GM18867 (cell line): ENCODE measurements at regions not wholly inside any gene's neighbourhood (a gene's known extent, or its start where the extent isn't known, plus 50 kb on each side); places are given as distances from the start of the nearest gene placed in this dataset.
A peak's percentile ranks its signal among the peaks of the same experiment; 100 is the strongest.

Experiments used
- ATAC-seq: cut with Tn5 transposase; IDR thresholded peaks from one replicate; pipeline ENCODE4 v1.9.1; 2021; ENCODE audit warnings: mild to moderate bottlenecking, moderate library complexity; ENCODE audit not compliant: unreplicated experiment

DNA sequence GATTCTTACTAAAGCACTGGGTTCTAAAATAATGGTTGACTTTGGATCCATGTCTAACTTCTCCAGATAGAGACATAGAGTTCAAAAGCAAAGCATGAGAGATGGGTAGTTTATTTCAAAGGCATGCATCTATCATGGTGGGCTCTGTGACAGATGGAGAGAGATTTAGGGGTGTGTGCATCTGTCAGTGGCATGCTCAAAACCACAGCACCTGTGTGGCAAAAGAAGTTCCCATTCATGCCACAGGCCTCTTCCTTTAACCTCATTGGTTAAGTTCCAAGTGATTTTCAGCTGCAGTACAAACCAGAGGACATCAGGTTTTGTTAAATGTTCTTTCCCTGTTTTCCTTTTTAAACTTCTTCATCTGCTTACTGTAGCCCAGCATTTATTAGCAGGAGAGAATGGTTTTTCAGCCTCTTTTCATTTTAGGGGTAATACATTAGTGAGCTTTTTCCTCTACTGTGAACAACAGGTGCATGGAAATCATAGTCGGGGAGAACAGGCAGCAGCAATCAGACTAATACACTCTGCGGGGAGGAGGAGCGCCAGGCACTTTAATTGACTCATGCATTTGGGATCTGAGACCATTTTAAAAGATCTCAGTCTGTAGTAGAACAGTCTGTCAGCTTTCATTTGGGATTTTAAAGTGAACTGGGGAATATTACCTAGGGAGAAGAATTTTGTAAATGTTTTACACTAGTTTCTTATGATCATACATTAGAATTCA is 52.4 kb upstream of the UPP2 start:
- ATAC-seq = no peak

DNA sequence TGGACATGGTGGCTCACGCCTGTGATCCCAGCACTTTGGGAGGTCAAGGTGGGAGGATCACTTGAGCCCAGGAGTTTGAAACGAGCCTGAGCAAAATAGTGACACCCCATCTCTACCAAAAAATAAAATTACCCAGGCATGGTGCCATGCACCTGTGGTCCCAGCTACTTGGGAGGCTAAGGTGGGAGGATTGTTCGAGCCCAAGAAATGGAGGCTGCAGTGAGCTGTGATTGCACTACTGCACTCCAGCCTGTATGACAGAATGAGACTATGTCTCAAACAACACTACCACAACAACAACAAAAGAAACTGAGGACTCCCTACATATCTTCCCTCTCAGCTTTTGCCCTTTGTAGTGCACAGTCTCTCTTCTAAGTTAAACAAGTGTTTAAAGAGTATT is 53.3 kb upstream of the UPP2 start:
- ATAC-seq = no peak

DNA sequence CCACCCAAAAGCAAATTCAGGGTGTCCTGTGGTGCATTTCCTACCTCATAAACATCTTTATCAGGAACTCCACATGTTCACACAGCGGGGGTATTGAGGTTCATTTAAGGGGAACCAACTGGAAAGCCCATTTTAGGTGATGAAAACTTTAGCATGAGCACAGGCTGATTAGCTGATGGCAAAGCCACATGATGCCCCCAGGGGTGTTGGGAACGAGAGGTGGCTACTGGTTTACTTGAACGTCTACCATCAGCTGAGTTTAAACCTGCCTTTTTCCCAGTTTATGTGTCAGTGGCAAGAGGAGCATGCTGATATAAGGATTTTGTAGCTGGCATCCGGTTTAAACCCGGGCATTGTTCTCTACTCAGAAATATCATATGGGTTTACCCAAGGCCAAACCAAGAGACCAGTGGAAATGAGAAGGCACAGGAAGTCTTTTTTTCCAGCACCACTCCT is 54.5 kb upstream of the UPP2 start:
- ATAC-seq = no peak

DNA sequence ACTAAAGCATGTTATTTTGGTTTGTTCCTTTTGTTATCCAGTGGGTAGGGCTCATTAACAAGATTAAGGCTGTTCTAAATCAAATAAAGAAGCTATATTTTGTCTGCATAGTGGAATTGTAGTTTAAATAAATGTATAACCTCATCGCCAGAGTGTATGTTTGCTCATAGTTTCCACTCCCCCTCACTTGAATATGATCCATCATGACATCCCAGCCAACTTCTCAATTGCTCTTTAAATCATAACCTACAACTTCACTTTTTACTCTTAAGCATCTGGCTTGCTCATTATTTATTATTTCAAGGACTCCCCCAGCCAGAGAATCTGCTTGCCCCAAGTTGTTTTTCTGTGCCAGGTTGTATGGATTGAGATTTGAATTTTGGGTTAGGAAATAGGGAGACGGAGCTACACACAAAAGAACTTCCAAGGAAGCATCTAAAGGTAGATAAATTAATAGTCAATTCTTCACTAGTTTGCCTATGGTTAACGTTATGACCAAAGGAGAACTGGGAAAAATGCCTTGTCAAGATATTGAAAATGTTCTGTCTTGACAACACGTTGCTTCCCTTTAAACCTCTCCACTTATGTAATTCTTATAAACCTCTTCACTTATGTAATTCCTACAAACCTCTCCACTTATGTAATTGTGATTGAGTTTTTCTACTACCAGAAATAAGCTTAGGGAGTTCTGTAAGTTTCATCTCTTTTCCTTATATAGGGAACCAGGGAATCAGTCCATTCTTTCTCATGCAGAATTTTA is 55.4 kb upstream of the UPP2 start:
- ATAC-seq = no peak

DNA sequence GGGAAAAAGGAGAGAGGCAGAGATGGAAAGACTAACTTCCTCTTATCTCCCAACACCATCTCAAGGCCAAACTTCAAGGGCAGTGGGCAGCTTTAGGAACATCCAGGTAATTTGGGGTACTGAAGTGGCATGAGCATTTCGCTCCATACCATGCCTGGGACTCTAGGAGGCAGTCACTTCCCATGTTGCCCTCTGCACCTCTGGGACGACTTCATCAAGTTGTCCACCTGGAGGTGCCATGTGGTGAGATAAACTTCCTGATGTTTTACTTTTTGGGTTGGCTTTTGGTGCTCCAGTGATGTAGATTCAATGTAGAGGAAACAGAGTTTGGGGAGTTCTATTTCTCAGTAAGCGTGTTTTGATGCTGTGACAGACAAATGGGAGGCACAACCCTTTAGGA is 56.3 kb upstream of the UPP2 start:
- ATAC-seq = no peak

DNA sequence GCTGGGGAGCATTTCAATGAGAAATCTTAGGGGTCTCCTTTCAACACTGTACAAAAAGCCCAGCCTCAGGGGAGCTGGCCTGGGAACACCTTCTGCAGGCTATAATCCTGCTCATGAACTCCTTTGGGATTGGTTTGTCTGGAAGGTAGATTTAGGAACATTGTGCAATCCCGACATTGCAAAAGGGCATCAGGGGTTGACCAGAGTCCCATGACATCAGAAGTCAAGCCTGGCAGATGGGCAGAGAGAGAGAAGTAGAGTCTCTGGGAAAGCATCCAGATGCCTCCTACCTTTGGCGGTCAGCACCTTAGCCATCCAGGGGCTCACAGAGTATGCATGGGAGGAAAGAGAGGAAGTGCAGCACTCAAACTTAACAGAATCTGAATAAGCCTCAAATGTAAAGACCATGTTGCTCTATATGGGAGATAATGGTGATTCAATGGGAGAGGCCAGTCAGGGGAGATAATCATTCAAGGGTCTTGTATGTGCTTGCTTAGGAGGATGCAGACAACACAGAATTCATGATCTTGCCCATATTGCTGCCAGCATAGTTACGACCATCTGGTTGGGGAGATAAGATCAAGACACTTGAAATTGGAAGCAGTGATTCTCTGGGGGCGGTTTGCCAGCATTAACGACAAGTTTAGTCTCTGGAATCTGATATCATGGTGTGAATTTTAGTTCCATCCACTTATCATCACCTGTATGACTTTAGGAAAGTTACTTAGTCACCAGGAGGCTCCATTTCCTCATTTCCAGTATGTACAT is 58.3 kb upstream of the UPP2 start:
- ATAC-seq = no peak

DNA sequence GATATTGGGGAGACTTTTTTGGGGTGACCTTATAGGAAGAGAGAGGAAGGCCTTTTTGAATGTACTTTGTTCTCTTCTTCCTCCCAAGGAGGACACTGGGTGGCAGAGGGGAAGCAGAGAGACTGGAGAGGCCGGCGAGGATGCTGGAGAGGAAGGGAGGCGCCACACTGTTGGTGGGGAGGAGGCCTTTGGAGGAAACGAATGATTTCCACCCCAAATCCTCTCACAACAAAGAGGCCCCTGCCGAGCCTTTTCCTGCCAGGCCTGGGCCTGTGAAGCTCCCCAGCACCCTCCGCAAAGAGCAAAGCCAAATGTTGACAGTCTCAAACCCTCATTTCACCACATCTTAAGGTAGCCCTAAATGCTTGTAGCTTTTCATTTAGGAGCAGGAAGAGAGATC is 59.0 kb upstream of the UPP2 start:
- ATAC-seq = no peak

DNA sequence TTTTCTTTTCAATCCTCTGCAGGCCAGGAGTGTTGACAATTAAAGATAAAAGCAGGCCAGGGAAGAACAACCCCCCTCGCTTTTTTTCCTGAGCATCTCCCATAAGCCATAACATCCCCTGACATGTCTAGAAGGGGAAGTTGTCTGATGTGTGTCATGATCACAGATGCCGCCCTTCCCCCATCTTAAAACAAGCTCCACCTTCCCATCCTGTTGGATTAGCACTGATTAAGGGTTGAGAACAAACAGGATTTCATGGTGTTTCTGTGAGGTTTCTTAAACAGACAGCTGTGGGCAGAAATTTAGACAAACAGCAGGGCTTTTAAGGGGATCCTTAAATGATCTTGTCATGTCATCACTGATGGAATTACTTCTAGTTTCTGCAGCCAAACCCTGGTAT is 59.4 kb upstream of the UPP2 start:
- no peak for ATAC-seq

DNA sequence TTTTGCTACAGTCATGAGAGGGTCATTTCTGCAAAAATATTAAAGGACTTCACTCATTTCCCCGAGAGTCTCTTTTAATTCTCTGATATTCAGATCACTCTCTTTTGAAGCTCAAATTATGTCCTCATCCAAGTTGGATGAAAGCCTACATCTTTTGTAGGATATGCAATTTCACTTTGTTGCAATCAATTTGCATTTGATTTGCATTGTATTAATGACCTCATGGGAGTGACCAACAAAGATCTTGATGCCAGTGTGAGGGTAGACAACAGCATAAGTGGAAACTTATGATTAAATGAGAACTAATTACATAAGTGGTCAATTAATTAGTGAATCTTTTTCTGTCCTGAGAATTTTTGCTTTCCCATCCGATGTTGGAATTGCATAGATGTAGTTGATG is 60.3 kb upstream of the UPP2 start:
- ATAC-seq = no peak

DNA sequence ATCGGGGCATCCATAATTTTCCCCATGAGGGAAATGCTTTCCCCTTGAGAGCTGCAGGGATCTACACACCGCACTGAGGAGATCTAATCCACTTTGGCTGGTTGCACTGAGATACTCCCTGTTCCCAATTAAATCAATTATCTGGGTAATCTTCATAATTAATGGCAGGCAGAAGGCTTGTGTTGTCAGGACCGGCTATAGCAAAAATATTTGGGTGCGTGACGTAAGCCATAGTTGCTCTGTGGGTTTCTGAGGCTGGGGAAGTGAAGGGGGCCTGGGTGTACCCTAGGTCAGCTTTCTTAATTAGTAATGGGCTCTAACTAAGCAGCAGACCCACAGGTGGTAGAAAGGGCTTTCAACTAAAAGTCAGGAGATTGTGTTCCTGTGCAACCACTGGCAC is 62.8 kb upstream of the UPP2 start:
- ATAC-seq = no peak

DNA sequence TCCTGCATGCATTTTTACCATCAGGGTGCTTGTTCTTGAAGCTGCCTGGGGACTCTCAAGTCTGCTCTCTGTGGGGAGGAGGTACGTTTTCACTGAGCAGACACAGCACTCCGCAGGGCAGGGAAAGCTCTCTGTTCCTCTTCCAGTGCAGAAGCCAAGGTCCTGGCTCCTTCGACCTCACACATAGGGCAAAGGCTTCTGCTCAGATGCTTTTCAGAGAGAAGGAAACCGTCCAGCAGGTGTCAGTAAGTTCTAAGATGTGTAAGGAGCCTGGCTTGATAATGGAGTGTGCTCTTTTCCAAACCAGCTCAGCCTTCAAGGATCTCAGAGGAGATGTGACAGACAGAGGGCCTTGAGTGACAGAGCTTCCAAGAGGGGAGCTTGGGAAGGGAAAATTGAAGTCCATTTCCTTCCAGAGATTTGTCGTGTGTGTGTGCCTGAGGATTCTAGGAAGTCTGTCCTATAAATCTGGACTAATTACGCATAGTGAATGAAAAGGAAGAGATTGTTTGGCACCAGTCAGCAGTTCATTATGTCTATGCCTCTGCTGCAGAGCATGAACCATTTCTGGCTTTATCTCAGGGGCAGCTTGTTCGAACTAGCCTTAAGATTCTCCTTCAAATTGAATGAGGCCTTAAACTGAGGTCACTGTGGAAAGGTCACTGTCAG is 67.3 kb upstream of the UPP2 start:
- peak; percentile 87 for ATAC-seq

DNA sequence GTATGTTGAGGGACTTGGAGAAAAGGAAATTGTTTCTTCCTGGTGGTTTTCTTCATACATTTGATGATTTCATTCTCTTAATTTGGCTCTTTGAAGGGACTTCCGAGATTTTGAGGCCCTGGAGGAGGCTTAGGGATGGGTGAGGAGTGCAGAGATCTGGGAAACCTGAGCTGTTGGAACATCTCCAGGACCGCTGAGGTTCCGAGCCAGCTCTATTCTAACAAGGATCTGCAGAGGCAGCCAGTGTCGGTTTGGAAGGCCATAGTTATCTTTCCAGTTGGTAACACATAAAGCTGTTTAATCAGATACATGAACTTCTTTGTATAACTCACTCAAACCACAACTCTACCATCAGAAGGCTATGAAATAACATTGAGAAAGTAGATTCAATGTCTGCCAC is 70.3 kb upstream of the UPP2 start:
- no peak for ATAC-seq

DNA sequence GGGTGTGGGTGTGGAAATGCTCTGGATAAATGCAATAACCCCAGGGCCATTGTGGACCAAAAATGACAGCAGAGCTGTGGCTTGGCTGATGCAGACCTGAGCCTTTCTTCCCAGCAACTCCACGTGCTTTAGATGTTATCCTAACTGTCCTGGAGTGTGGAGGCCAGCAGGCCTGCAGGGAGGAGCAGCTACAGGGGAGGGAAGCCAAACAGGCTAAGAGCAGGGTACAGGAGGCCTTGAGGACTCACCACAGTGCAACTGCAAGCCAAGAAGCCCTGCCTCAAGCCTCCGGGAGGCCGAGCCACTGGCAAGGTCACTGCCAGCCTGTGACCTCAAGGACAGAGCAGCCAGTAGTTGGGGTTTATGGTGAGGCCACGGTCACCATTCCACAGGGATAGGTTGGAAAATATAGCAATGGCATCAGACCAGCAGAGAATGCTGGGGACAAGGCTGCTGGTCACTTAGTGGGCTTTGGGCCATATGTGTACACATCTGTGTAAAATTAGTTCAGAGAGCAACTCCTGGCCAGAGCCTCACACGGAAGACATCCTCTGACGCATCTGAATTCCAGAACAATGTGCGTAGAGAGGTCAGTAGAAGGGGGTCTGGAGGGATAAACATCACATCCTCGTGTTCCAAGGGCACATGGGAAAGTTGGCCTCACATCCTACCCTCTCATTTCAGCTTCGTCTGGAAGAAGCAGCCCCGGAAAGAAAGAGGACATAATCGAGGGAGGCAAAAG is 76.2 kb upstream of the UPP2 start:
- no peak for ATAC-seq

DNA sequence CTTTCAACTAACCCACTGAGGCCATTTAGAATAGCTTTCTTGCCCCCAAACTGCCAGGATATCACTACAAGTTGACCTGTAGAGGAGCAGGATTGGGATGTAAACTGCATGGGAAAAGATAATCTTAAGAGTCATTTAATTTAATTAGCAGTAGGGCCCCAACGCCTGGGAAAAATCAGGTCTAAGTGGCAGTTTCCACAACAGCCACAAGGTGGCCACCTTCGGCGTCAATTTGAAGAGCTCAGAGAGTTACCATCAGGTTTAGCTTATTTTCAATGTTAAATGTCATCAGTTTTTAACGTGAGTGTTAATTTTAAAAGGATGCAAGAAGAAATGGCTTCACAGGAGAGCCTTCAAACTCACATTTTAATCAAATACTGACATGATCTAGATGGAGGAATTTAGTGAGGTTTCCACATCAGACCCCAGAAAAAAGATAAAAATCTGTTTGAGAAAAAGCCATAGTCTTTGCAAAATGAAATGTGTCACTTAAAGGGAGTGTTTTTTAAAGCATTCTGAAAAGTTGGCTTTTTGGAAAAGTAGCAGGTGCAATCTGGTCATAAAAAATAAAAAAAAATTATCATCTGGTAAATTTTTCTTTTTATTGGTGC is 77.3 kb upstream of the UPP2 start:
- ATAC-seq = peak; percentile 91

DNA sequence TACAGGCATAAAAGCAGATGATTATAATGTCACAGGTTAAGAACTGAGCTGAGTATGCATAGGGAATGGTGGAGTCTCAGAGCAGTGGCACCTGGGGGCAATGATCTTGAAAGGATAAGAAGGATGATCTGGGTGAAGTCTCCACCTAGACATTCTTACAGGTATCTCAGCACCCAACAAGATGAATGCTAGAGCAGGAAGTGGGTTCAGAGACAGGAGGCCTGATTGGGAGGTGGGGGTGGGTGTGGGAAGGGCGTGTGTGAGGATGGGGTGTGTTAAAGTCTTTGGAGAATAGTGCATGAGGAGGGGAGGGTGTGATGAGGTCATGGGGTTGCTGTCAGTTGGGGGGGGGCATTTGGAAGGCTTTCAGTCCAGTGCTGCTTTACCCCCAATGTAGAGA is 78.8 kb upstream of the UPP2 start:
- no peak for ATAC-seq

DNA sequence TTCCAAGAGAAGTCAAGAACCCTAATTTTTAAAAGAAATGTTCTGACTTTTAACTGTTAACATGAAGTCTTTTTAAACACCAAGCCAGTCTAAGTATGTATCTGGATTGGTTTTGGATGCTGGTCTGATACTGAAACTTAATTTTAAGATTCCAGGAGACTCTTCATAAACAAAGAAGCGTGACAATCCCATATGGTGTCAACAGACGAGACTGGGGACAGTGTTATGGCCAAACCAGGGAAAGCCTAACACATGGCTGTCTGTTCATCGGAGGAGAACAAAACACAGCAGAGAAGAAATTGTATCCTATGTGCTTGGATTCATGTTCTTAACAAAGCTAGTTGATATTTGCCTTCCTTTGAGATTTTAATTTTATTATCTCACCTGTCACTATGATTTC is 80.5 kb upstream of the UPP2 start:
- no peak for ATAC-seq

DNA sequence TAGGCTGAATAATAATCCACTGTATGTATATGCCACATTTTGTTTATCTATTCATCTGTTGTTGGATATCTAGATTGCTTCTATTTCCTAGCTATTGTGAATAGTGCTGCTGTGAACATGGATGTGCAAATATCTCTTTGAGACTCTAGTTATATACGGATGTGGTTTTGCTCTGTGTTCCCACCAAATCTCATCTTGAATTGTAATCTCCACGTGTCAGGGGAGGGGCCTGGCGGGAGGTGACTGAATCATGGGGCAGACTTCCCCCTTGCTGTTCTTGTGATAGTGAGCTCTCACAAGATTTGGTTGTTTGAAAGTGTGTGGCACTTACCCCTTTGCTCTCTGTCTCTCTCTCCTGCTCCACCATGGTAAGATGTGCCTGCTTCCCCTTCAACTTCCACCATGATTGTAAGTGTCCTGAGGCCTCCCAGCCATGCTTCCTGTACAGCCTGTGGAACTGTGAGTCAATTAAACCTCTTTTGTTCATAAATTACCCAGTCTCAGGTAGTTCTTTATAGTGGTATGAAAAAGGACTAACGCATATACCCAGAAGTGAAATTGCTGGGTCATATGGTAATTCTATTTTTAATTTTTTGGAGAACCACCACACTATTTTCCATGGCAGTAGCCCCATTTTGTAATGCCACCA is 86.1 kb upstream of the UPP2 start:
- no peak for ATAC-seq

DNA sequence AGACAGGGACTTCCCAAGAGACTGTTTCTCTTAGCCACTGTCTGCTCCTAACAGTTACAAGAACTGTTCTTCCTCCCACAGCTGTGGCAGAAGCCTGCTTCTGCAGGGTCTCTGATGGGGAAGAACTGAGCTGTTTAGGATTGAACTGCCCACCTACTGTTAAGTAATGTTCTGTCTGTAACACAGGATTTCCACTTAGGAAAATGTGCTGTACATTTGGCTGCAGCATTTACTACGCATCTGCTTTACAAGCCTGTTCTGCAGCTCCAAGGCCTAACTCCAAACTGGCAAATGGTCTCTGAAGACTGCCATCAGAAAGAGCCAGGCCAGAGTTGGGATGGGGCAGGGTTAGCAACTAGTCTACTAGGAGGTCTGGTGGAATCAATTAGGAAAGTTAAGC is 87.8 kb upstream of the UPP2 start:
- ATAC-seq = no peak

DNA sequence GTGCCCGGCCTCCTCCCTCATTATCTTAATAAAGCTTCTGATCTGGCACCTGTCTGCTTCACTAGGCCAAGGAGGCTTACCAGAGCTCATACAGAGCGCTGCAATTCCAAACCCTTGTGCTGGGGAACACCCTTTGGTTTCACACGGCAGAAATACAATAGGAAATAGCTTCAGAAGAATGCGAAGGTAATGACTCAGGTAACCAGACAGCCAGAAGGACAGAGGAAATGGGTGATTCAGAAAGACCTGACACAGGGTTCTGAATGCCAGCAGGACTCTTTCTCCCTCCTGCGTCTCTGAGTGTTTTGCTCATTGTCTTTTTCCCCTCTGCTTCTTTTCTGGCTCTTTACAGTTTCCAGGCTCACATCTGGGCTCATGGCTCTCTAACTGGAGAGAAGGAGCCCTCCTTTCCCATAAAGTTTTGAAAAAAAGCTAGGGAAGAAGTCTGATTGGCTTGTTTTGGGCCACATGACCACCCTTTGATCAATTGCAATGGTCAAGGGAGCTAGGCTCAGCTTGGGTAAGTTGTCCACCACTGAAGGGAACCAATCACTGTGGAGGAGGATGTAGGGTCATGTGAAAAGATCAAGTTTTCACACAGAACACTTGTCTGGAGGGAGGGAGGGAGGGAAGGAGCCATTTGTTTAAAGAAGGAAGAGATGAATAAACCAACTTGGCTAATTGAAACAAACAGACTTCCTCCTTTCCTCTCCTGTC is 90.5 kb upstream of the UPP2 start:
- ATAC-seq = no peak
